ENCODE measurements at regions not wholly inside any gene's neighbourhood (a gene's known extent, or its start where the extent isn't known, plus 50 kb on each side); places are given as distances from the start of the nearest gene placed in this dataset.

- Mint-ChIP-seq H3K27me3 (no peaks in the 10 kb centered on the region), H3K27ac (no peak overlapping the region), H3K4me3 (no peak overlapping the region), H3K36me3 (no peaks in the 10 kb centered on the region), H3K9me3 (no peaks in the 10 kb centered on the region), H3K4me1 (no peaks in the 10 kb centered on the region)
These were observed 55.1 kb downstream of the PJA1 start for GRCh38 chrX:69110116-69110530.

GRCh38 chrX:69109706-69110105, 55.5 kb downstream of the PJA1 start:
- H3K4me3 Mint-ChIP-seq = no peak overlapping the region
- H3K9me3 Mint-ChIP-seq = no peaks in the 10 kb centered on the region
- H3K36me3 Mint-ChIP-seq = no peaks in the 10 kb centered on the region
- H3K27ac Mint-ChIP-seq = no peak overlapping the region
- H3K4me1 Mint-ChIP-seq = no peaks in the 10 kb centered on the region
- no peaks in the 10 kb centered on the region for H3K27me3 Mint-ChIP-seq

- H3K36me3 Mint-ChIP-seq = no peaks in the 10 kb centered on the region
- no peak overlapping the region for H3K27ac Mint-ChIP-seq
- H3K27me3 Mint-ChIP-seq = no peaks in the 10 kb centered on the region
- H3K9me3 Mint-ChIP-seq = no peaks in the 10 kb centered on the region
- no peak overlapping the region for H3K4me3 Mint-ChIP-seq
- no peaks in the 10 kb centered on the region for H3K4me1 Mint-ChIP-seq
These were observed 56.1 kb downstream of the PJA1 start for GRCh38 chrX:69109036-69109663.

- Mint-ChIP-seq H3K9me3 (no peaks in the 10 kb centered on the region), H3K4me1 (no peaks in the 10 kb centered on the region), H3K4me3 (no peak overlapping the region), H3K27me3 (no peaks in the 10 kb centered on the region), H3K27ac (no peak overlapping the region), H3K36me3 (no peaks in the 10 kb centered on the region)
These were observed 57.4 kb downstream of the PJA1 start for GRCh38 chrX:69107747-69108401.

- Mint-ChIP-seq H3K9me3 (no peaks in the 10 kb centered on the region), H3K27ac (no peak overlapping the region), H3K4me1 (no peaks in the 10 kb centered on the region), H3K27me3 (no peaks in the 10 kb centered on the region), H3K4me3 (no peak overlapping the region), H3K36me3 (no peaks in the 10 kb centered on the region)
These were observed 58.0 kb downstream of the PJA1 start for GRCh38 chrX:69107231-69107739.

GRCh38 chrX:69104756-69105434, 60.4 kb downstream of the PJA1 start:
- H3K4me3 Mint-ChIP-seq = no peak overlapping the region

GRCh38 chrX:69103539-69103938, 61.7 kb downstream of the PJA1 start:
- H3K36me3 Mint-ChIP-seq = no peaks in the 10 kb centered on the region
- no peak overlapping the region for H3K4me3 Mint-ChIP-seq
- H3K27ac Mint-ChIP-seq = no peak overlapping the region
- H3K9me3 Mint-ChIP-seq = no peaks in the 10 kb centered on the region
- H3K4me1 Mint-ChIP-seq = no peaks in the 10 kb centered on the region
- no peaks in the 10 kb centered on the region for H3K27me3 Mint-ChIP-seq

More at GRCh38 chrX:69104756-69105434, 60.4 kb downstream of the PJA1 start:
- H3K9me3 Mint-ChIP-seq = no peaks in the 10 kb centered on the region
- no peaks in the 10 kb centered on the region for H3K4me1 Mint-ChIP-seq
- no peaks in the 10 kb centered on the region for H3K36me3 Mint-ChIP-seq
- H3K27me3 Mint-ChIP-seq = no peaks in the 10 kb centered on the region
- H3K27ac Mint-ChIP-seq = no peak overlapping the region

GRCh38 chrX:69102612-69103194, 62.5 kb downstream of the PJA1 start:
- Mint-ChIP-seq H3K27me3 (no peaks in the 10 kb centered on the region), H3K36me3 (no peaks in the 10 kb centered on the region), H3K4me3 (no peak overlapping the region), H3K27ac (peak overlapping the region; percentile 25), H3K4me1 (no peaks in the 10 kb centered on the region), H3K9me3 (no peaks in the 10 kb centered on the region)

- Mint-ChIP-seq H3K27me3 (no peaks in the 10 kb centered on the region), H3K27ac (no peak overlapping the region), H3K4me3 (no peak overlapping the region), H3K36me3 (no peaks in the 10 kb centered on the region), H3K4me1 (no peaks in the 10 kb centered on the region), H3K9me3 (no peaks in the 10 kb centered on the region)
These were observed 63.5 kb downstream of the PJA1 start for GRCh38 chrX:69101683-69102251.

GRCh38 chrX:69100478-69100877, 64.8 kb downstream of the PJA1 start:
- H3K27me3 Mint-ChIP-seq = no peaks in the 10 kb centered on the region
- no peaks in the 10 kb centered on the region for H3K4me1 Mint-ChIP-seq
- no peaks in the 10 kb centered on the region for H3K9me3 Mint-ChIP-seq
- no peak overlapping the region for H3K27ac Mint-ChIP-seq
- no peak overlapping the region for H3K4me3 Mint-ChIP-seq
- H3K36me3 Mint-ChIP-seq = no peaks in the 10 kb centered on the region

- Mint-ChIP-seq H3K4me3 (no peak overlapping the region), H3K27me3 (no peaks in the 10 kb centered on the region), H3K4me1 (no peaks in the 10 kb centered on the region), H3K9me3 (no peaks in the 10 kb centered on the region), H3K36me3 (no peaks in the 10 kb centered on the region), H3K27ac (no peak overlapping the region)
These were observed 67.6 kb downstream of the PJA1 start for GRCh38 chrX:69097451-69098236.

- Mint-ChIP-seq H3K4me3 (no peak overlapping the region), H3K9me3 (no peaks in the 10 kb centered on the region), H3K27ac (no peak overlapping the region), H3K27me3 (no peaks in the 10 kb centered on the region), H3K36me3 (no peaks in the 10 kb centered on the region), H3K4me1 (no peaks in the 10 kb centered on the region)
These were observed 68.3 kb downstream of the PJA1 start for GRCh38 chrX:69096963-69097362.

- Mint-ChIP-seq H3K4me1 (no peaks in the 10 kb centered on the region), H3K4me3 (no peak overlapping the region), H3K27ac (no peak overlapping the region), H3K36me3 (no peaks in the 10 kb centered on the region), H3K9me3 (no peaks in the 10 kb centered on the region), H3K27me3 (no peaks in the 10 kb centered on the region)
These were observed 70.1 kb downstream of the PJA1 start for GRCh38 chrX:69094977-69095669.

GRCh38 chrX:69093960-69094871, 71.0 kb downstream of the PJA1 start:
- Mint-ChIP-seq H3K4me1 (no peaks in the 10 kb centered on the region), H3K9me3 (no peaks in the 10 kb centered on the region), H3K36me3 (no peaks in the 10 kb centered on the region), H3K27me3 (no peaks in the 10 kb centered on the region), H3K4me3 (no peak overlapping the region), H3K27ac (no peak overlapping the region)
